LNCaP clone FGC (cell line): ENCODE measurements at regions not wholly inside any gene's neighbourhood (a gene's known extent, or its start where the extent isn't known, plus 50 kb on each side); places are given as distances from the start of the nearest gene placed in this dataset.

Experiments used
- DNase-seq: peaks from one replicate; pipeline ENCODE4 v3.0.0-alpha.2; 2011; ENCODE audit warnings: low read depth
- H3K4me3 ChIP-seq: 2 replicates; pipeline ENCODE4 v1.5.1; 2011; ENCODE audit warnings: mild to moderate bottlenecking, low read depth, low read length, control low read depth
- TF ChIP-seq, protein P1 (sequence below): IDR thresholded peaks from 2 replicates; pipeline ENCODE4 v1.5.1; 2012; ENCODE audit warnings: mild to moderate bottlenecking; ENCODE audit not compliant: control insufficient read depth, insufficient read depth; ENCODE audit errors: extremely low read depth

DNA sequence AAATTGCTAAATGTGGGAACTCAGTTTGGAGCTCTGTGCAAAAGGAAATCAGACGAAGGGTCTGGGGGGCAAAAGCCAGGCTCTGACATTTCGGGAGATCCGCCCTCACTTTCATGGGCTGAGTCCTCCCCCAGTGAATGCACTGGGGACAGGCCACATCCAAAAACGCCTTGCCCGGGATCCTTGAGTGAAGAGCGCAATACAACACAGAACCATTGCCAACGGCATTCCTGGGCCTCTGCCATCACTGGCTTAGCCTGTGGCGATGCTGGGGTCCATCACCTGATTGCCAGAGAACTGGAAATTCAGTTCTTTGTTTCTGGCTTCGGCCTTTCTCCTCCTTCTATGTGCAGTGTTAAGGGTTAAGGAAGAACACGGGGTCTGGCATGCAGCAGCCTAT, 297.9 kb downstream of the SHANK2 start:
- no peak overlapping the region for H3K4me3 ChIP-seq
- DNase-seq, result no peak
- TF ChIP-seq, protein P1, sequence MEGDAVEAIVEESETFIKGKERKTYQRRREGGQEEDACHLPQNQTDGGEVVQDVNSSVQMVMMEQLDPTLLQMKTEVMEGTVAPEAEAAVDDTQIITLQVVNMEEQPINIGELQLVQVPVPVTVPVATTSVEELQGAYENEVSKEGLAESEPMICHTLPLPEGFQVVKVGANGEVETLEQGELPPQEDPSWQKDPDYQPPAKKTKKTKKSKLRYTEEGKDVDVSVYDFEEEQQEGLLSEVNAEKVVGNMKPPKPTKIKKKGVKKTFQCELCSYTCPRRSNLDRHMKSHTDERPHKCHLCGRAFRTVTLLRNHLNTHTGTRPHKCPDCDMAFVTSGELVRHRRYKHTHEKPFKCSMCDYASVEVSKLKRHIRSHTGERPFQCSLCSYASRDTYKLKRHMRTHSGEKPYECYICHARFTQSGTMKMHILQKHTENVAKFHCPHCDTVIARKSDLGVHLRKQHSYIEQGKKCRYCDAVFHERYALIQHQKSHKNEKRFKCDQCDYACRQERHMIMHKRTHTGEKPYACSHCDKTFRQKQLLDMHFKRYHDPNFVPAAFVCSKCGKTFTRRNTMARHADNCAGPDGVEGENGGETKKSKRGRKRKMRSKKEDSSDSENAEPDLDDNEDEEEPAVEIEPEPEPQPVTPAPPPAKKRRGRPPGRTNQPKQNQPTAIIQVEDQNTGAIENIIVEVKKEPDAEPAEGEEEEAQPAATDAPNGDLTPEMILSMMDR, result no peak
